HCT116 (cell line): ENCODE measurements at regions not wholly inside any gene's neighbourhood (a gene's known extent, or its start where the extent isn't known, plus 50 kb on each side); places are given as distances from the start of the nearest gene placed in this dataset.

ENCODE experiments used
- ATF3 ChIP-seq: IDR thresholded peaks from 2 replicates; pipeline ENCODE4 v1.6.1; 2012
- EZH2 ChIP-seq: fragments of 200-600 bp; sonication (generic); IDR thresholded peaks from 2 replicates; pipeline ENCODE4 v1.6.1; 2017; ENCODE audit warnings: antibody characterized with exemption, mixed run types
- JUND ChIP-seq: IDR thresholded peaks from 2 replicates; pipeline ENCODE4 v1.6.1; 2012
- POLR2A ChIP-seq: IDR thresholded peaks from 2 replicates; pipeline ENCODE4 v1.7.0; 2011; ENCODE audit warnings: borderline replicate concordance; ENCODE audit not compliant: insufficient read depth, insufficient read length; ENCODE audit errors: extremely low read depth
- POLR2AphosphoS5 ChIP-seq: IDR thresholded peaks from 2 replicates; pipeline ENCODE4 v1.6.1; 2011; ENCODE audit warnings: mild to moderate bottlenecking, low read depth, low read length, moderate library complexity
- SP1 ChIP-seq: IDR thresholded peaks from 2 replicates; pipeline ENCODE4 v1.6.1; 2012; ENCODE audit warnings: low read depth
- ZBTB33 ChIP-seq: IDR thresholded peaks from 2 replicates; pipeline ENCODE4 v1.6.1; 2011; ENCODE audit warnings: mild to moderate bottlenecking, low read length, moderate library complexity; ENCODE audit not compliant: insufficient replicate concordance; ENCODE audit errors: extremely low read depth
- TF ChIP-seq, protein P1 (sequence below), 3 experiments: fragments of 200-600 bp in 1 of 3; sonication (generic) in 1 of 3; IDR thresholded peaks in 2 of 3; conservative IDR thresholded peaks in 1 of 3; 2 replicates each; pipeline ENCODE4 v1.5.1; 2012 to 2017; ENCODE audit warnings: low read depth in 2 of 3, low read length in 2 of 3, antibody characterized with exemption in 1 of 3, borderline replicate concordance in 1 of 3, control low read depth in 1 of 3, mild to moderate bottlenecking in 1 of 3, mixed read lengths in 1 of 3, mixed run types in 1 of 3, moderate library complexity in 1 of 3; ENCODE audit not compliant: insufficient read depth in 1 of 3

DNA sequence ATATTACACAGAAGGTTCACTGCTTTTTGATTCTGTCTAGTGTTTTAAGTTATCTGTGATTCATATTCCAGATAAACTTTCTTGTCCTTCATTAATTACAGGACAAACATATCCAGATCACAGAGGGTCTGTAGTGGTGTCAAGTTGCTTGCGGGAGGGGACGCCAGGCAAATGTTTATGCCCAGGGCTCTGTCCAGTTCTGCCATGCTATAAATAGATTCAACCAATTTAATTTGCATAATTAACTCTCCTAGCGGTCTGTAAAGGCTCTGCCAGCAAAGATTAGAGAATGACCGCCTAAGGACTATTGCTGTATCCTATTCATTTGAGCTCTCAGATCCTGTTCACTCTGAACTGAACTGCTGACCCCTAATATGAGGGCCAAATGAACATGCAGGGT is 59.7 kb upstream of the TRPC4 start:
- TF ChIP-seq ATF3: no peak
- no peak for TF ChIP-seq POLR2A
- TF ChIP-seq, protein P1, sequence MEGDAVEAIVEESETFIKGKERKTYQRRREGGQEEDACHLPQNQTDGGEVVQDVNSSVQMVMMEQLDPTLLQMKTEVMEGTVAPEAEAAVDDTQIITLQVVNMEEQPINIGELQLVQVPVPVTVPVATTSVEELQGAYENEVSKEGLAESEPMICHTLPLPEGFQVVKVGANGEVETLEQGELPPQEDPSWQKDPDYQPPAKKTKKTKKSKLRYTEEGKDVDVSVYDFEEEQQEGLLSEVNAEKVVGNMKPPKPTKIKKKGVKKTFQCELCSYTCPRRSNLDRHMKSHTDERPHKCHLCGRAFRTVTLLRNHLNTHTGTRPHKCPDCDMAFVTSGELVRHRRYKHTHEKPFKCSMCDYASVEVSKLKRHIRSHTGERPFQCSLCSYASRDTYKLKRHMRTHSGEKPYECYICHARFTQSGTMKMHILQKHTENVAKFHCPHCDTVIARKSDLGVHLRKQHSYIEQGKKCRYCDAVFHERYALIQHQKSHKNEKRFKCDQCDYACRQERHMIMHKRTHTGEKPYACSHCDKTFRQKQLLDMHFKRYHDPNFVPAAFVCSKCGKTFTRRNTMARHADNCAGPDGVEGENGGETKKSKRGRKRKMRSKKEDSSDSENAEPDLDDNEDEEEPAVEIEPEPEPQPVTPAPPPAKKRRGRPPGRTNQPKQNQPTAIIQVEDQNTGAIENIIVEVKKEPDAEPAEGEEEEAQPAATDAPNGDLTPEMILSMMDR (IDR thresholded peaks at IDR 0.05 in 2 of 3, conservative IDR thresholded peaks at IDR 0.05 in 1 of 3; ENCODE audit: borderline replicate concordance in 1 of 3, insufficient read depth in 1 of 3, low read depth in 2 of 3, low read length in 2 of 3): no peak
- no peak for TF ChIP-seq SP1
- no peak for TF ChIP-seq POLR2AphosphoS5
- TF ChIP-seq JUND: no peak
- TF ChIP-seq EZH2: no peak
- TF ChIP-seq ZBTB33: no peak
